Liver (tissue), 8 donors: ENCODE measurements at regions not wholly inside any gene's neighbourhood (a gene's known extent, or its start where the extent isn't known, plus 50 kb on each side); places are given as distances from the start of the nearest gene placed in this dataset.

ENCODE experiments used
- DNase-seq: peaks from one replicate; pipeline ENCODE4 v3.0.0-alpha.2; 2017; ENCODE audit warnings: low spot score
- H3K27ac ChIP-seq, 2 donors: one replicate each; pipeline ENCODE4 v1.7.0; 2013; ENCODE audit warnings: inconsistent platforms in 2 of 2, low read length in 2 of 2, control low read depth in 1 of 2, low read depth in 1 of 2, mild to moderate bottlenecking in 1 of 2
- H3K27me3 ChIP-seq, 4 donors: one replicate each; pipeline versions ENCODE4 v1.6.1 to v1.7.0; 2013; ENCODE audit warnings: low read length in 3 of 4, inconsistent platforms in 1 of 4, mild to moderate bottlenecking in 1 of 4, moderate library complexity in 1 of 4; ENCODE audit not compliant: control insufficient read depth in 4 of 4, insufficient read depth in 4 of 4
- H3K36me3 ChIP-seq, 4 donors: one replicate each; pipeline versions ENCODE4 v1.6.1 to v1.7.0; 2013; ENCODE audit warnings: low read length in 3 of 4, mild to moderate bottlenecking in 3 of 4, low read depth in 1 of 4, moderate library complexity in 1 of 4; ENCODE audit not compliant: control insufficient read depth in 4 of 4, insufficient read depth in 3 of 4
- H3K4me1 ChIP-seq, 4 donors: one replicate each; pipeline versions ENCODE4 v1.6.1 to v1.7.0; 2013; ENCODE audit warnings: low read length in 3 of 4, mild to moderate bottlenecking in 3 of 4, moderate library complexity in 1 of 4; ENCODE audit not compliant: control insufficient read depth in 4 of 4, insufficient read depth in 4 of 4
- H3K4me3 ChIP-seq, 3 donors: one replicate each; pipeline versions ENCODE4 v1.6.1 to v1.7.0; 2013; ENCODE audit warnings: low read length in 3 of 3, control low read depth in 1 of 3, low read depth in 1 of 3, mild to moderate bottlenecking in 1 of 3
- H3K9ac ChIP-seq, 2 donors: one replicate each; pipeline ENCODE4 v1.7.0; 2013; ENCODE audit warnings: low read length in 2 of 2, mild to moderate bottlenecking in 2 of 2, moderate library complexity in 2 of 2, control low read depth in 1 of 2, low read depth in 1 of 2
- H3K9me3 ChIP-seq, 4 donors: one replicate each; pipeline versions ENCODE4 v1.6.1 to v1.7.0; 2013; ENCODE audit warnings: low read length in 3 of 4; ENCODE audit not compliant: control insufficient read depth in 4 of 4
- EGR1 ChIP-seq, 2 donors: IDR thresholded peaks; 2 replicates each; pipeline ENCODE4 v1.6.1; 2016 to 2018; ENCODE audit warnings: antibody characterized with exemption in 2 of 2, low read depth in 2 of 2
- FOXA1 ChIP-seq: IDR thresholded peaks from 2 replicates; pipeline ENCODE4 v1.6.1; 2016; ENCODE audit warnings: antibody characterized with exemption
- FOXA2 ChIP-seq: IDR thresholded peaks from 2 replicates; pipeline ENCODE4 v1.6.1; 2016; ENCODE audit warnings: antibody characterized with exemption
- GABPA ChIP-seq, 2 donors: IDR thresholded peaks in 1 of 2; conservative IDR thresholded peaks in 1 of 2; 2 replicates each; pipeline ENCODE4 v1.6.1; 2016; ENCODE audit warnings: antibody characterized with exemption in 2 of 2, mild to moderate bottlenecking in 1 of 2, moderate library complexity in 1 of 2
- HNF4G ChIP-seq: IDR thresholded peaks from 2 replicates; pipeline ENCODE4 v1.6.1; 2016; ENCODE audit warnings: antibody characterized with exemption
- JUND ChIP-seq, 2 donors: IDR thresholded peaks; 2 replicates each; pipeline ENCODE4 v1.6.1; 2016; ENCODE audit warnings: antibody characterized with exemption in 2 of 2
- NR2F2 ChIP-seq: IDR thresholded peaks from 2 replicates; pipeline ENCODE4 v1.6.1; 2016; ENCODE audit warnings: antibody characterized with exemption
- REST ChIP-seq: IDR thresholded peaks from 2 replicates; pipeline ENCODE4 v1.6.1; 2016; ENCODE audit warnings: antibody characterized with exemption, mild to moderate bottlenecking
- RXRA ChIP-seq, 2 donors: IDR thresholded peaks; 2 replicates each; pipeline ENCODE4 v1.6.1; 2017 to 2018; ENCODE audit warnings: antibody characterized with exemption in 2 of 2, mild to moderate bottlenecking in 1 of 2
- TAF1 ChIP-seq: conservative IDR thresholded peaks from 2 replicates; pipeline ENCODE4 v1.6.1; 2016; ENCODE audit warnings: antibody characterized with exemption, mild to moderate bottlenecking
- YY1 ChIP-seq: IDR thresholded peaks from 2 replicates; pipeline ENCODE4 v1.6.1; 2016; ENCODE audit warnings: antibody characterized with exemption, mild to moderate bottlenecking
- WGBS: extraction: QIAGEN DNeasy Blood & Tissue Kit; methylation state at CpG from one replicate; pipeline ENCODE4 v1.1.7; 2013; 5-methylcytosine and 5-hydroxymethylcytosine counted together
- TF ChIP-seq, protein P1 (sequence below): fragments of 150-350 bp; IDR thresholded peaks from 2 replicates; pipeline ENCODE4 v1.5.1; 2017; ENCODE audit warnings: improper control_type of control experiment, low read depth, low read length; ENCODE audit not compliant: missing input control
- TF ChIP-seq, protein P2 (sequence below): IDR thresholded peaks from 2 replicates; pipeline ENCODE4 v1.6.1; 2016; ENCODE audit warnings: antibody characterized with exemption
- TF ChIP-seq, protein P3 (sequence below): IDR thresholded peaks from 2 replicates; pipeline ENCODE4 v1.6.1; 2016; ENCODE audit warnings: antibody characterized with exemption
- TF ChIP-seq, protein P4 (sequence below): IDR thresholded peaks from 2 replicates; pipeline ENCODE4 v1.6.1; 2016; ENCODE audit warnings: antibody characterized with exemption
- donor health status: healthy.
- donor health status: healthy.
- donor health status: healthy.
- donor health status: healthy.
- donor health status: healthy.

GRCh38 chr6:66838764-66839163 is 1131.7 kb upstream of the EYS start:
- H3K36me3 ChIP-seq, result no peaks in the 10 kb centered on the region
- H3K9me3 ChIP-seq, result no peaks in the 10 kb centered on the region
- no peak for DNase-seq
- WGBS, result 72% methylated on average over 5 of the region's 5 CpGs
- no peaks in the 10 kb centered on the region for H3K4me1 ChIP-seq
- H3K9ac ChIP-seq, result no peak overlapping the region
- no peaks in the 10 kb centered on the region for H3K27me3 ChIP-seq
- TF ChIP-seq TAF1 (no peak), FOXA2 (no peak), GABPA (IDR thresholded peaks at IDR 0.05 in 1 of 2, conservative IDR thresholded peaks at IDR 0.05 in 1 of 2) (no peak), NR2F2 (no peak)
- H3K4me3 ChIP-seq, result no peak overlapping the region
- H3K27ac ChIP-seq, result no peak overlapping the region

DNA sequence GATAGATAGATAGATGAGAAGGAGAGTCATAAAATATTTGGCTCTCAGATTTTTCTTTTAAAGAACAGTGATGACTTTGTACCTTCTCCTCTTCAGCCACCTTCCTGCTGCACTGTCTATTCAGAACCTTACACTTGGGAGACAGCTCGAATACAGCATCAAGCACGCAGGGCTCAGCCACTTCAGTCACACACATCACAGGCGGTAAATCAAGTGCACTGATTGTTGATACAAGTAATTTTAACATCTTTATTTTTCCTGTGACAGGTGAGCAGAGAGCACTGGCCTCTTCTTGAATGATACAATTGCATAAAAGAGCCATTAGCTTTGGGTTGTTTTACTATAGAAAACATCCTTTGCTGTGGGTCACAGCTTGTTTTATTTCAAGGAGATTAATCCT is 1118.5 kb upstream of the EYS start:
- Histone ChIP-seq H3K27me3 (peaks cover 0 to 5% (median 0%) of the 10 kb centered on the region in 4 donors), H3K36me3 (no peaks in the 10 kb centered on the region), H3K4me3 (no peak overlapping the region), H3K9me3 (no peaks in the 10 kb centered on the region), H3K27ac (no peak overlapping the region), H3K9ac (no peak overlapping the region), H3K4me1 (no peaks in the 10 kb centered on the region)
- TF ChIP-seq EGR1 (IDR thresholded peaks at IDR 0.05; ENCODE audit: low read depth in 2 of 2) (no peak), RXRA (IDR thresholded peaks at IDR 0.05) (no peak), REST (no peak), NR2F2 (no peak), HNF4G (no peak), JUND (IDR thresholded peaks at IDR 0.05) (no peak), FOXA1 (no peak), YY1 (no peak)
- TF ChIP-seq, protein P1, sequence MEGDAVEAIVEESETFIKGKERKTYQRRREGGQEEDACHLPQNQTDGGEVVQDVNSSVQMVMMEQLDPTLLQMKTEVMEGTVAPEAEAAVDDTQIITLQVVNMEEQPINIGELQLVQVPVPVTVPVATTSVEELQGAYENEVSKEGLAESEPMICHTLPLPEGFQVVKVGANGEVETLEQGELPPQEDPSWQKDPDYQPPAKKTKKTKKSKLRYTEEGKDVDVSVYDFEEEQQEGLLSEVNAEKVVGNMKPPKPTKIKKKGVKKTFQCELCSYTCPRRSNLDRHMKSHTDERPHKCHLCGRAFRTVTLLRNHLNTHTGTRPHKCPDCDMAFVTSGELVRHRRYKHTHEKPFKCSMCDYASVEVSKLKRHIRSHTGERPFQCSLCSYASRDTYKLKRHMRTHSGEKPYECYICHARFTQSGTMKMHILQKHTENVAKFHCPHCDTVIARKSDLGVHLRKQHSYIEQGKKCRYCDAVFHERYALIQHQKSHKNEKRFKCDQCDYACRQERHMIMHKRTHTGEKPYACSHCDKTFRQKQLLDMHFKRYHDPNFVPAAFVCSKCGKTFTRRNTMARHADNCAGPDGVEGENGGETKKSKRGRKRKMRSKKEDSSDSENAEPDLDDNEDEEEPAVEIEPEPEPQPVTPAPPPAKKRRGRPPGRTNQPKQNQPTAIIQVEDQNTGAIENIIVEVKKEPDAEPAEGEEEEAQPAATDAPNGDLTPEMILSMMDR, result no peak
- TF ChIP-seq, protein P2, sequence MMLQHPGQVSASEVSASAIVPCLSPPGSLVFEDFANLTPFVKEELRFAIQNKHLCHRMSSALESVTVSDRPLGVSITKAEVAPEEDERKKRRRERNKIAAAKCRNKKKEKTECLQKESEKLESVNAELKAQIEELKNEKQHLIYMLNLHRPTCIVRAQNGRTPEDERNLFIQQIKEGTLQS, result no peak
- TF ChIP-seq, protein P3, sequence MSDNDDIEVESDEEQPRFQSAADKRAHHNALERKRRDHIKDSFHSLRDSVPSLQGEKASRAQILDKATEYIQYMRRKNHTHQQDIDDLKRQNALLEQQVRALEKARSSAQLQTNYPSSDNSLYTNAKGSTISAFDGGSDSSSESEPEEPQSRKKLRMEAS, result no peak
- TF ChIP-seq, protein P4, sequence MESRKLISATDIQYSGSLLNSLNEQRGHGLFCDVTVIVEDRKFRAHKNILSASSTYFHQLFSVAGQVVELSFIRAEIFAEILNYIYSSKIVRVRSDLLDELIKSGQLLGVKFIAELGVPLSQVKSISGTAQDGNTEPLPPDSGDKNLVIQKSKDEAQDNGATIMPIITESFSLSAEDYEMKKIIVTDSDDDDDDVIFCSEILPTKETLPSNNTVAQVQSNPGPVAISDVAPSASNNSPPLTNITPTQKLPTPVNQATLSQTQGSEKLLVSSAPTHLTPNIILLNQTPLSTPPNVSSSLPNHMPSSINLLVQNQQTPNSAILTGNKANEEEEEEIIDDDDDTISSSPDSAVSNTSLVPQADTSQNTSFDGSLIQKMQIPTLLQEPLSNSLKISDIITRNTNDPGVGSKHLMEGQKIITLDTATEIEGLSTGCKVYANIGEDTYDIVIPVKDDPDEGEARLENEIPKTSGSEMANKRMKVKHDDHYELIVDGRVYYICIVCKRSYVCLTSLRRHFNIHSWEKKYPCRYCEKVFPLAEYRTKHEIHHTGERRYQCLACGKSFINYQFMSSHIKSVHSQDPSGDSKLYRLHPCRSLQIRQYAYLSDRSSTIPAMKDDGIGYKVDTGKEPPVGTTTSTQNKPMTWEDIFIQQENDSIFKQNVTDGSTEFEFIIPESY, result no peak
- DNase-seq, result no peak
- 62% methylated on average over 3 of the region's 3 CpGs for WGBS
